ENCODE measurements at regions not wholly inside any gene's neighbourhood (a gene's known extent, or its start where the extent isn't known, plus 50 kb on each side); places are given as distances from the start of the nearest gene placed in this dataset.

- TF ChIP-seq CTCF (IDR thresholded peaks at IDR 0.05; ENCODE audit: borderline replicate concordance, control extremely low read depth, extremely low read depth, insufficient read depth, missing control alignments): no peak
- in situ Hi-C loops (cut with MboI; ENCODE audit: low sequenced_read_pairs, unreplicated experiment): no loop called here
- no peak for DNase-seq (ENCODE audit: low spot score)
Measured at GRCh38 chr11:92869716-92870115, 99.7 kb upstream of the MTNR1B start.

GRCh38 chr11:92870196-92870832 is 99.1 kb upstream of the MTNR1B start:
- in situ Hi-C loops (cut with MboI; ENCODE audit: low sequenced_read_pairs, unreplicated experiment): no loop called here
- TF ChIP-seq CTCF (IDR thresholded peaks at IDR 0.05; ENCODE audit: borderline replicate concordance, control extremely low read depth, extremely low read depth, insufficient read depth, missing control alignments): no peak
- no peak for DNase-seq (ENCODE audit: low spot score)

GRCh38 chr11:92873551-92873950 is 95.9 kb upstream of the MTNR1B start:
- no peak for TF ChIP-seq CTCF (IDR thresholded peaks at IDR 0.05; ENCODE audit: borderline replicate concordance, control extremely low read depth, extremely low read depth, insufficient read depth, missing control alignments)
- DNase-seq (ENCODE audit: low spot score): no peak
- in situ Hi-C loops (cut with MboI; ENCODE audit: low sequenced_read_pairs, unreplicated experiment): no loop called here

DNA sequence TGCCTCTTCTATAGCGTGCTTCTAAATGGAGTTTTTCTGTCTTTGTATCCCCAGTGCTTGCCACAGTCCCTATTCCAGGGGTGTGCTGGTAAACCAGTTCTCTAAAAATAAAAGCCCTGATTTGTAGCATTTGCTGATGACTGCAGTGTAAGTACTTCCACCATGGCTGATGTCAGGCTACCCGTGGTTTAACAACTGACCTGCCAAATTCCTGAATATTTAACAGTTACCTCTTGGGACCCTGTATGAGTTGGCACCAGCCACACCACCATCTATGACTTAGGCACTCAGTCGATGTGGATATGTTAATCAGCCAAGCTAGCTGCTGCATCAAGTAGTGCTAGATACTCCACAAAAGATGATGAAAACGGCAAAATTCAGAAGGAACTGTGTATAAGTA is 94.0 kb upstream of the MTNR1B start:
- DNase-seq (ENCODE audit: low spot score): no peak
- in situ Hi-C loops (cut with MboI; ENCODE audit: low sequenced_read_pairs, unreplicated experiment): no loop called here
- no peak for TF ChIP-seq CTCF (IDR thresholded peaks at IDR 0.05; ENCODE audit: borderline replicate concordance, control extremely low read depth, extremely low read depth, insufficient read depth, missing control alignments)

DNA sequence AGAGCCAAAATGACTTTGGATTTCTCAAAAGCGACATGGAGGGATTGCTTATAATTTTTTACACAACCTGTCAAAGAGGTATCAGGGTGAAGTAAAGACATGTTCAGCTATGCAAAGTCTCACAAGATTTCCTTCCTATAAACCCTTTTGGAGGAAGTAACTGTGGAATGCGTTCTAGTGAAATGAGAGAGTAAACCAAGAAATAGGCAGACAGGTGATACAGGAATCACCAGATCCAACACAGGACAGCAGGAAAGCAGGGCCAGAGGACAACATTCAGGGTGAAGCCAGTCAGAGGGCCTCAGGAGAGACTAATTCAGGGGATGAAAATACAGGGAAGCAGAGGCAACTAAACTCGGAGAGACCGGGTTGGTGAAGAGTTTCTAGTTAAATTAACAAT is 90.4 kb upstream of the MTNR1B start:
- no peak for TF ChIP-seq CTCF (IDR thresholded peaks at IDR 0.05; ENCODE audit: borderline replicate concordance, control extremely low read depth, extremely low read depth, insufficient read depth, missing control alignments)
- in situ Hi-C loops (cut with MboI; ENCODE audit: low sequenced_read_pairs, unreplicated experiment): no loop called here
- DNase-seq (ENCODE audit: low spot score): no peak

- TF ChIP-seq CTCF (IDR thresholded peaks at IDR 0.05; ENCODE audit: borderline replicate concordance, control extremely low read depth, extremely low read depth, insufficient read depth, missing control alignments): no peak
- no peak for DNase-seq (ENCODE audit: low spot score)
- in situ Hi-C loops (cut with MboI; ENCODE audit: low sequenced_read_pairs, unreplicated experiment): no loop called here
Measured at GRCh38 chr11:92880381-92880780, 89.1 kb upstream of the MTNR1B start.
